Stimulated activated CD4-positive, alpha-beta T cell treated with anti-CD3 and anti-CD28 coated beads, Interleukin-4, amount 100 ng/mL, for 48 hours (primary cell): ENCODE measurements at regions not wholly inside any gene's neighbourhood (a gene's known extent, or its start where the extent isn't known, plus 50 kb on each side); places are given as distances from the start of the nearest gene placed in this dataset.
"Not testable (repeated sequence)": the region's sequence is repeated elsewhere in the genome, so short reads cannot be mapped to it uniquely, and the experiment has no call there.

Experiments used
- DNase-seq, 2 donors: peaks; one replicate each; pipeline ENCODE4 v3.0.0-alpha.2; 2020; ENCODE audit warnings: low read depth in 2 of 2

GRCh38 chr4:170420255-170420693, 330.5 kb upstream of the AADAT start:
- no peak for DNase-seq

GRCh38 chr4:170414961-170415360, 325.2 kb upstream of the AADAT start:
- no peak for DNase-seq

- no peak for DNase-seq
Observed at GRCh38 chr4:170414360-170414759, 324.6 kb upstream of the AADAT start.

GRCh38 chr4:170413951-170414350, 324.2 kb upstream of the AADAT start:
- DNase-seq: no peak

GRCh38 chr4:170400361-170400760, 310.6 kb upstream of the AADAT start:
- DNase-seq: no peak

GRCh38 chr4:170399581-170400293, 310.0 kb upstream of the AADAT start:
- DNase-seq: no peak

GRCh38 chr4:170398218-170398617, 308.5 kb upstream of the AADAT start:
- DNase-seq: no peak

GRCh38 chr4:170395773-170396172, 306.0 kb upstream of the AADAT start:
- DNase-seq: no peak

- no peak for DNase-seq
Observed at GRCh38 chr4:170391066-170391740, 301.4 kb upstream of the AADAT start.

GRCh38 chr4:170389411-170389810, 299.7 kb upstream of the AADAT start:
- DNase-seq: no peak

- DNase-seq: no peak
Observed at GRCh38 chr4:170388255-170388654, 298.5 kb upstream of the AADAT start.

- DNase-seq: no peak
Observed at GRCh38 chr4:170386971-170387370, 297.2 kb upstream of the AADAT start.

- no peak for DNase-seq
Observed at GRCh38 chr4:170386511-170386910, 296.8 kb upstream of the AADAT start.

GRCh38 chr4:170374770-170375169, 285.0 kb upstream of the AADAT start:
- DNase-seq: no peak

- no peak for DNase-seq
Observed at GRCh38 chr4:170348945-170349344, 259.2 kb upstream of the AADAT start.

- DNase-seq: not testable (repeated sequence)
Observed at GRCh38 chr4:170347191-170347590, 257.4 kb upstream of the AADAT start.

GRCh38 chr4:170339522-170339921, 249.8 kb upstream of the AADAT start:
- DNase-seq: no peak

- no peak for DNase-seq
Observed at GRCh38 chr4:170336238-170336775, 246.6 kb upstream of the AADAT start.

- DNase-seq: no peak
Observed at GRCh38 chr4:170325599-170325998, 235.8 kb upstream of the AADAT start.

GRCh38 chr4:170323623-170324022, 233.9 kb upstream of the AADAT start:
- DNase-seq: no peak

GRCh38 chr4:170307182-170307581, 217.4 kb upstream of the AADAT start:
- DNase-seq: no peak

GRCh38 chr4:170306208-170306607, 216.5 kb upstream of the AADAT start:
- DNase-seq: no peak

- DNase-seq: no peak
Observed at GRCh38 chr4:170305627-170306026, 215.9 kb upstream of the AADAT start.
